PFSK-1 (cell line): ENCODE measurements at regions not wholly inside any gene's neighbourhood (a gene's known extent, or its start where the extent isn't known, plus 50 kb on each side); places are given as distances from the start of the nearest gene placed in this dataset.
A peak's percentile ranks its signal among the peaks of the same experiment; 100 is the strongest.

Experiments used
- FOXP2 ChIP-seq: optimal IDR thresholded peaks from 2 replicates; pipeline ENCODE3; 2011; ENCODE audit warnings: borderline replicate concordance, control low read depth, inconsistent platforms; ENCODE audit not compliant: insufficient read depth; ENCODE audit errors: extremely low read length, extremely low read depth
- POLR2AphosphoS5 ChIP-seq: IDR thresholded peaks from 2 replicates; pipeline ENCODE4 v1.6.1; 2012; ENCODE audit warnings: low read depth, mild to moderate bottlenecking, control low read depth, low read length, moderate library complexity
- REST ChIP-seq, 2 experiments: IDR thresholded peaks; 2 replicates each; pipeline versions ENCODE4 v1.6.1 to v1.8.0; 2011 to 2012; ENCODE audit warnings: low read depth in 2 of 2, low read length in 2 of 2, control low read depth in 1 of 2, inconsistent platforms in 1 of 2, mild to moderate bottlenecking in 1 of 2, moderate library complexity in 1 of 2; ENCODE audit not compliant: insufficient read depth in 1 of 2
- SIN3A ChIP-seq: IDR thresholded peaks from 2 replicates; pipeline ENCODE4 v1.6.1; 2012; ENCODE audit warnings: mild to moderate bottlenecking, low read length, moderate library complexity, borderline replicate concordance; ENCODE audit not compliant: insufficient read depth
- TAF1 ChIP-seq: IDR thresholded peaks from 2 replicates; pipeline ENCODE4 v1.6.1; 2012; ENCODE audit warnings: low read length, control low read depth, borderline replicate concordance; ENCODE audit not compliant: insufficient read depth

- no peak for TF ChIP-seq SIN3A
- no peak for TF ChIP-seq REST (IDR thresholded peaks at IDR 0.05; ENCODE audit: insufficient read depth in 1 of 2, low read depth in 2 of 2, low read length in 2 of 2)
- no peak for TF ChIP-seq FOXP2
- no peak for TF ChIP-seq POLR2AphosphoS5
- TF ChIP-seq TAF1: no peak
Measured at GRCh38 chr1:188668083-188668482, 1809.6 kb downstream of the BRINP3 start.

DNA sequence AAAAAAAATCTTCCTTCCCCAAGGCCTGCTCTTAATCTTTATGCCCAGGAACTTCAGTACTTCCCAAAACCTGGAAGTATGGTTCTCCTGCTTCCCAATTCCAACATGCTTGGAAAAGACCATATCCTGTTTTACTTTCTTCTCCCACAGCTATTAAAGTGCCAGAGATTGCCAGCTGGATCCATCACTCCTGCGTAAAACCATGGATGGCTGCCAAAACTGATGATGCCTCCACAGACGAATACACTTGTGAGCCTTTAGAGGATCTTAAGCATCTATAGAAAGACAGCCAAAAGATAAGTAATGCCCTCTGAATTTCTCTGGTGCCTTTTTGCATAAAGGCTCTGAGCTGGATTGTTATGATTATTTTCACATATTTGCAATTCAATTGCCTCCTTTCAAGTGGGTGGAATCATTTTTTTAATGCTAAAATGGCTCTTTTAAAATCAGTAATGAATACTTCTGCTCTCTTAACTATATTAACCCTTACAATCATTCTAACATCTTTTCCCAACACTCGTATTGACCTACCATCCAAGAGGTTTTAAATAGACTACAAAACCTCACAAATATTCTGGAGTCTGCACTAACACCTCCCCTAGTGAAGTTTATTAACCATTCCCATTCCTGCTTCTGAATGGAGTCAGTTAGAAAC lies 1807.8 kb downstream of the BRINP3 start:
- TF ChIP-seq TAF1: no peak
- no peak for TF ChIP-seq FOXP2
- TF ChIP-seq REST (IDR thresholded peaks at IDR 0.05; ENCODE audit: insufficient read depth in 1 of 2, low read depth in 2 of 2, low read length in 2 of 2): peak in 1 of 2 experiments; percentile 53; a peak in 1 of 4 replicates
- 0 out of 2 replicates have a peak, but pooled peaks have one; percentile 27 for TF ChIP-seq SIN3A

GRCh38 chr1:188670837-188671236 lies 1806.8 kb downstream of the BRINP3 start:
- TF ChIP-seq POLR2AphosphoS5 (no peak), SIN3A (no peak), REST (IDR thresholded peaks at IDR 0.05; ENCODE audit: insufficient read depth in 1 of 2, low read depth in 2 of 2, low read length in 2 of 2) (no peak), FOXP2 (no peak), TAF1 (no peak)

DNA sequence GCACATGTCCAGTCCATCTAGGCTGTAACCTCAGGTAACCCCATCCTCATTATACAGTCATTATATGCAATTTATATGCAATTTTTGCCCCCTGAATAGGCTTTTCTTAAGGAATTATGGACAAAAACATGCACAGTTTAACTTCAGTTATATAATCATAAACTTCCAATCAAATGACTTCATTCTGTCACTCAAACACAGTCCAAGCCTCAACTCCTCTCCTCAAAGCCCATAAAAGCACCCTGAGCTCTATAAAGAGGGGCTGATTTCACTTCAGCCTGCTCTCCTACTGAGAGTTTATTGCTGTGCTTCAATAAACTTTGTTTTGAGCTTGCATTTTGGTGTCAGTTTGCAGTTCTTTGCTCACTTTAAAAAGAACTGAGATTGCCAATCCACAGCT lies 1805.5 kb downstream of the BRINP3 start:
- TF ChIP-seq SIN3A (no peak), REST (IDR thresholded peaks at IDR 0.05; ENCODE audit: insufficient read depth in 1 of 2, low read depth in 2 of 2, low read length in 2 of 2) (no peak), TAF1 (no peak), POLR2AphosphoS5 (no peak), FOXP2 (no peak)

- TF ChIP-seq FOXP2 (no peak), REST (IDR thresholded peaks at IDR 0.05; ENCODE audit: insufficient read depth in 1 of 2, low read depth in 2 of 2, low read length in 2 of 2) (no peak), TAF1 (no peak), SIN3A (no peak), POLR2AphosphoS5 (no peak)
Measured at GRCh38 chr1:188689542-188689941, 1788.1 kb downstream of the BRINP3 start.
